HUES48 (cell line): ENCODE measurements at regions not wholly inside any gene's neighbourhood (a gene's known extent, or its start where the extent isn't known, plus 50 kb on each side); places are given as distances from the start of the nearest gene placed in this dataset.
A peak's percentile ranks its signal among the peaks of the same experiment; 100 is the strongest.

ENCODE experiments used
- H3K27ac ChIP-seq: one replicate; pipeline ENCODE4 v1.7.0; 2013; ENCODE audit warnings: low read depth, low read length, inconsistent platforms
- H3K27me3 ChIP-seq: 2 replicates; pipeline ENCODE4 v1.6.1; 2013; ENCODE audit warnings: mild to moderate bottlenecking, low read length; ENCODE audit not compliant: control insufficient read depth, insufficient read depth
- H3K36me3 ChIP-seq: 2 replicates; pipeline ENCODE4 v1.6.1; 2013; ENCODE audit warnings: low read length; ENCODE audit not compliant: control insufficient read depth, insufficient read depth
- H3K4me1 ChIP-seq: 2 replicates; pipeline ENCODE4 v1.6.1; 2013; ENCODE audit warnings: mild to moderate bottlenecking, low read length; ENCODE audit not compliant: control insufficient read depth, insufficient read depth
- H3K4me3 ChIP-seq: 2 replicates; pipeline ENCODE4 v1.5.1; 2013; ENCODE audit warnings: mild to moderate bottlenecking, low read depth, low read length
- H3K9ac ChIP-seq: 2 replicates; pipeline ENCODE4 v1.6.1; 2013; ENCODE audit warnings: mild to moderate bottlenecking, low read depth, low read length, moderate library complexity
- H3K9me3 ChIP-seq: 2 replicates; pipeline ENCODE4 v1.6.1; 2013; ENCODE audit warnings: low read length; ENCODE audit not compliant: control insufficient read depth, insufficient read depth

DNA sequence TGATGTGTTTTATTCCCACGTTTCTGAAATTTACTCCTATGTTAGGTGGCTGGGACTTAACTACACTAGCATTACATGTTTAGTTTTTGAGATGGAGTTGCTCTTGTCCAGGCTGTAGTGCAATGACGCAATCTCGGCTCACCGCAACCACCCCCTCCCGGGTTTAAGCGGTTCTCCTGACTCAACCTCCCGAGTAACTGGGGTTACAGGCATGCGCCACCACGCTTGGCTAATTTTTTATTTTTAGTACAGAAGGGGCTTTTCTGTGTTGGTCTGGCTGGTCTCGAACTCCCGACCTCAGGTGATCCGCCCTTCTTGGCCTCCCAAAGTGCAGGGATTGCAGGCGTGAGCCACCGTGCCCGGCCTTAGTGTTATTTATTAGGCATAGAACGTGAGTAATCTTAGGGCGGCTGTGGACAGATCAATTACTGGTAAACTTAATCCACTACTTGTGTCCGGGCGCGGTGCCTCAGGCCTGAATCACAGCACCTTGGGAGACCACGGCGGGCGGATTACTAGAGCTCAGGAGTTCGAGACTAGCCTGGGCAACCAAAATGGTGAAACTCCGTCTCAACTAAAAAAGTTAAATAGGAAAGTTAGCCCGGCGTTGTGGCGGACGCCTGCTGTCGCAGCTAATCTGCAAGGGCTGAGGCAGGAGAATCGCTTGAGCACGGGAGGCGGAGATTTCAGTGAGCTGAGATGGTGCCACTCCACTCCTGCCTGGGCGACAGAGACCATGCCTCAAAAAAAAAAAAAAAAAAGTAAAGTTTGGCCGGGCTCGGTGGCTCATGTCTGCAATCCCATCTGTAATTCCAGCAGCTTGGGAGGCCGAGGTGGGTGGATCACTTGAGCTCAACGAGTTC is 123.7 kb upstream of the BTN3A2 start:
- Histone ChIP-seq H3K4me3 (peak overlapping the region; percentile 75), H3K27ac (peak overlapping the region; percentile 94), H3K9ac (peak overlapping the region; percentile 93), H3K36me3 (no peaks in the 10 kb centered on the region), H3K4me1 (peaks cover 22% of the 10 kb centered on the region), H3K27me3 (no peaks in the 10 kb centered on the region), H3K9me3 (no peaks in the 10 kb centered on the region)

DNA sequence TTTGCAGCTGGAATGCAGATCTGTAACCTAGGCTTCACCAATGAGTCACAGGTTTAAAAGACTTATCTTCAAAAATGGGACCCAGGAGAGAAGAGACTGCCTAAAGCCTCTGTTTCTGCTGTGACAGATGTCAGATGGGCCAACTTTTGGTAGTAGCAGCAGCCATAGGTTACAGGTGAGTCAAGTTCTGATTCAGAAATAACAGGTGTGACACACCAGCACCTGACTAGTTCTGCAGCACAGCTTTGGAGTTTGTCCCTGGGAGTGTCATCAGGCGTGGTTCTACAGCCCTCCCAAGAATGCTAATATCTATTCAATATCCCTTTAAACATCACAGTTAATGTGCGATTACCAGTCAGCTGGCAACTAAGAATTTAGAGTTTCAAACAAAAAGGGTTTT is 121.9 kb upstream of the BTN3A2 start:
- Histone ChIP-seq H3K9me3 (no peaks in the 10 kb centered on the region), H3K4me3 (no peak overlapping the region), H3K4me1 (peaks cover 22% of the 10 kb centered on the region), H3K9ac (no peak overlapping the region), H3K27me3 (no peaks in the 10 kb centered on the region), H3K36me3 (no peaks in the 10 kb centered on the region), H3K27ac (peak overlapping the region; percentile 43)

DNA sequence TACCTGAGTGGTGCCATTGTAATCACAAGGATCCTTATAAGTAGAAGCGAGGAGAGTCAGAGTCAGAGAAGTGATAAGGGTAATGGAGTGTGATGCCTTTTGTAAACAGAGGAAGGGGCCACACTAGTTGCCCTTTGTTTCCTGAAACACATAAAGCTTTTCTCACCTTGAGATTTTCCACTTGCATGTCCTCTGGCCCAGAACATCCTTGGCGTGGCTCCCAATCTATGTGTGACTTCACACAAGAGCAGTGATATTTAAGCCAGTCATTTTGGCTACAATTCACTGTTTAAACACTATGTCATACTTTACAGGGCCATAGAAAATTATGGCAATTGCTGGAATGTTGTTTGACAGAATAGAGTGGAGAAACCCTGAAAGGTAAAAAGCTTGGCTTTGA is 121.2 kb upstream of the BTN3A2 start:
- Histone ChIP-seq H3K27me3 (no peaks in the 10 kb centered on the region), H3K4me1 (peaks cover 22% of the 10 kb centered on the region)

DNA sequence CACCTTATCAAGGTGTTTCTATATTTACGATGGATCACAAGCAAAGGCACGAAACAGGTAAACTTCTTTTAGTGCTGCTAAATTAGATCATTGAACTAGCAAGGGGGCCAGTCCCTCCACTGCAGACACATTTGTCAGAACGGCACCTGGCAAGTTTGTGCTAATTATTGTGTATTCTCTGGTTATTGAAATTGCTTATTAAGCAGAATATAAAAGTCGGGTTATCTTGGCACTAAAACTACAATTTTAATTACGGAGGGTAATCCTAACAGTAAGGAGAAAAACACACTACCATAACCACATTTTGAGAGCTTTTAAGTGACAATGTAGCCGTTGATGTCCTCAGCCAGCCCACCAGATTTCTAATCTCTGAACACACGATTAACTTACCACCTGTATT is 118.9 kb upstream of the BTN3A2 start:
- no peaks in the 10 kb centered on the region for H3K9me3 ChIP-seq
- no peaks in the 10 kb centered on the region for H3K27me3 ChIP-seq
- no peak overlapping the region for H3K27ac ChIP-seq
- no peak overlapping the region for H3K4me3 ChIP-seq
- H3K4me1 ChIP-seq = peaks cover 22% of the 10 kb centered on the region
- no peak overlapping the region for H3K9ac ChIP-seq
- H3K36me3 ChIP-seq = no peaks in the 10 kb centered on the region

More for the DNA sequence above, 121.2 kb upstream of the BTN3A2 start:
- H3K9ac ChIP-seq = peak overlapping the region; percentile 30; the same call in 1 of the 2 replicates
- no peaks in the 10 kb centered on the region for H3K36me3 ChIP-seq
- peak overlapping the region; percentile 41 for H3K27ac ChIP-seq
- no peaks in the 10 kb centered on the region for H3K9me3 ChIP-seq
- H3K4me3 ChIP-seq = no peak overlapping the region

DNA sequence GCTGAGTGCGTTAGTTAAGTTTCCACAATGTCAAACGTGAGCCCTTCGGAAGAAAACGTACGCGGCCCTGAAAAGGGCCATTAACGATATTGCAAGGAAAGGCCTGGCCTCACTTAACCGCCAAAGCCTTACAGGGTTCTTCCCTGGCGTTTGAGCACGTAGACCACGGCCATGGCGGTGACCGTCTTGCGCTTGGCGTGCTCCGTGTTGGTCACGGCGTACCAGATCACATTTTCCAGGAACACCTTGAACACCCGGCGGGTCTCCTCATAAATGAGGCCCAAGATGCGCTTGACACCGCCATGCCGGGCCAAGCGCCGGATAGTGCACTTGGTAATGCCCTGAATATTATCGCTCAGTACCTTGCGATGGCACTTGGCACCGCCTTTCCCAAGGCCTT is 118.4 kb upstream of the BTN3A2 start:
- Histone ChIP-seq H3K4me3 (no peak overlapping the region), H3K4me1 (peaks cover 22% of the 10 kb centered on the region), H3K27ac (no peak overlapping the region), H3K9me3 (no peaks in the 10 kb centered on the region), H3K27me3 (no peaks in the 10 kb centered on the region), H3K9ac (no peak overlapping the region), H3K36me3 (no peaks in the 10 kb centered on the region)

DNA sequence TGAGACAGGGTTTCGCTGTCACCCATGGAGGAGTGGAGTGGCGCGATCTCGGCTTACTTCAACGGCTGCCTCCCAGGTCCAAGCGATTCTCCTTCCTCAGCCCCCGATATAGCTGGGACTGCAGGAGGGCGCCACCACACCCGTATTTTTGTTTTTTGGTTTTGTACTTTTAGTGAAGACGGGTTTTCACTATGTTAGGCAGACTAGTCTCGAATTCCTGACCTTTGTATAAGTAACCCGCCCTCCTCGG is 115.4 kb upstream of the BTN3A2 start:
- Histone ChIP-seq H3K4me3 (peak overlapping the region; percentile 78), H3K27me3 (no peaks in the 10 kb centered on the region), H3K27ac (peak overlapping the region; percentile 95), H3K36me3 (no peaks in the 10 kb centered on the region), H3K4me1 (no peaks in the 10 kb centered on the region; the same call in 1 of the 2 replicates), H3K9me3 (no peaks in the 10 kb centered on the region), H3K9ac (peak overlapping the region; percentile 96)

DNA sequence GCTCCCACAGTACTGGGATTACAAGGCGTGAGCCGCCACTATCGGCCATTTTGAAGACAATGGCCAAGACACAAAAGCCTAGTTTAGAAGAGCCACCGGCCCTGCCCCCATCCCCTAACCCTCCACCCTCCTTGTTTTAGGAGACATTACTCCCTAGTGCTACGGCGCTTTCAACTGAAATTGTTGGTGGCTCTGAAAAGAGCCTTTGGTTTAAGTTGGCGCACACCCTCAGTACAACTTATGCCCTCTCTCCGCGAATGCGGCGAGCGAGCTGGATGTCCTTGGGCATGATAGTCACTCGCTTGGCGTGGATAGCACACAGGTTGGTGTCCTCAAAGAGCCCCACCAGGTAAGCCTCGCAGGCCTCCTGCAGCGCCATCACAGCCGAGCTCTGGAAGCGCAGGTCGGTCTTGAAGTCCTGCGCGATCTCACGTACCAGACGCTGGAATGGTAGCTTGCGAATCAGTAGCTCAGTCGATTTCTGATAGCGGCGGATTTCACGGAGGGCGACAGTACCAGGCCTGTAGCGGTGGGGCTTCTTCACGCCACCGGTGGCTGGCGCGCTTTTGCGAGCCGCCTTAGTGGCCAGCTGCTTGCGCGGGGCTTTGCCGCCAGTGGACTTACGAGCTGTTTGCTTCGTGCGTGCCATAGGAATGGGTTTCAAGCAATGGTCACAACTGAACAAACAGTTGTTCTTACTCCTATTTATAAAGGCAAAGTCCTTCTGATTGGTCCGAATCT is 114.9 kb upstream of the BTN3A2 start:
- no peaks in the 10 kb centered on the region for H3K9me3 ChIP-seq
- peak overlapping the region; percentile 95 for H3K27ac ChIP-seq
- H3K27me3 ChIP-seq = no peaks in the 10 kb centered on the region
- peak overlapping the region; percentile 78 for H3K4me3 ChIP-seq
- H3K9ac ChIP-seq = peak overlapping the region; percentile 96
- H3K36me3 ChIP-seq = no peaks in the 10 kb centered on the region
- no peaks in the 10 kb centered on the region for H3K4me1 ChIP-seq

DNA sequence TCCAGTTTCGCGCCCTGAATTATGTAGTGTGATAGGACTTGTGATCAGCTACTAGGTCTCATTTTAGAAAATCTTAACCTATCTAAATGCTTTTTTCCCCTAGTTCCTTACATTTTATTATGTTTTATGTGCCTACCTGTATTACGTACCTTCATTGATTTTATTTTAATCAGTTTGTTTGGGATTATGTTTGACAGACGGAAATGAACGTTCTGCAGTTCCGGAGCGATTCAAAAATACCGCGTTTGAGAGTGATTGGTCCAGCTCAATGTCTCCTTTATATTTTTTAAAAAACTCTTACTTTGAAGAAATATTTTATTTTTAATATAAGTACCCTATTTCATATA is 114.3 kb upstream of the BTN3A2 start:
- H3K27ac ChIP-seq = peak overlapping the region; percentile 95
- no peaks in the 10 kb centered on the region for H3K4me1 ChIP-seq
- no peaks in the 10 kb centered on the region for H3K36me3 ChIP-seq
- no peaks in the 10 kb centered on the region for H3K27me3 ChIP-seq
- peak overlapping the region; percentile 78 for H3K4me3 ChIP-seq
- H3K9ac ChIP-seq = peak overlapping the region; percentile 96
- no peaks in the 10 kb centered on the region for H3K9me3 ChIP-seq

DNA sequence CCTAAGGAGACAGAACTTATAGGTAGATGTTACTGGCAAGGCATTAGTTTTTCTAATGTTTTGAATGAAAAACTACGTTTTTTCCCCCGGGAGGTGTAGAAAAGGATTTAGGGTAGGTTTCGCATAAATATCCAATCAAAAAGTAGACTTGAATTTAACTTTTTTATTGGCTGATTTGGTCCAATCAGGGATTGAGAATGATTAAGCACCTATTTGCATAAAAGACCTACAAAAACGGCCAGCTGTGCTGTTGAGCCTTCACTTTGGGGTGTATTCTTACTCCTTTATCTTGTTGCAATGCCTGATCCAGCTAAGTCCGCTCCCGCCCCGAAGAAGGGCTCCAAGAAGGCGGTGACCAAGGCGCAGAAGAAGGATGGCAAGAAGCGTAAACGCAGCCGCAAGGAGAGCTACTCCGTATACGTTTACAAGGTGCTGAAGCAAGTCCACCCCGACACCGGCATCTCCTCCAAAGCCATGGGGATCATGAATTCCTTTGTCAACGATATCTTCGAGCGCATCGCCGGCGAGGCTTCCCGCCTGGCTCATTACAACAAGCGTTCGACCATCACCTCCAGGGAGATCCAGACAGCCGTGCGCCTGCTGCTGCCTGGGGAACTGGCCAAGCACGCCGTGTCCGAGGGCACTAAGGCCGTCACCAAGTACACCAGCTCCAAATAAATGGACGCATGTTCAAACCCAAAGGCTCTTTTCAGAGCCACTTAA is 113.5 kb upstream of the BTN3A2 start:
- Histone ChIP-seq H3K9ac (peak overlapping the region; percentile 96), H3K27ac (peak overlapping the region; percentile 95), H3K4me3 (peak overlapping the region; percentile 78), H3K4me1 (no peaks in the 10 kb centered on the region), H3K9me3 (no peaks in the 10 kb centered on the region), H3K36me3 (no peaks in the 10 kb centered on the region), H3K27me3 (no peaks in the 10 kb centered on the region)

DNA sequence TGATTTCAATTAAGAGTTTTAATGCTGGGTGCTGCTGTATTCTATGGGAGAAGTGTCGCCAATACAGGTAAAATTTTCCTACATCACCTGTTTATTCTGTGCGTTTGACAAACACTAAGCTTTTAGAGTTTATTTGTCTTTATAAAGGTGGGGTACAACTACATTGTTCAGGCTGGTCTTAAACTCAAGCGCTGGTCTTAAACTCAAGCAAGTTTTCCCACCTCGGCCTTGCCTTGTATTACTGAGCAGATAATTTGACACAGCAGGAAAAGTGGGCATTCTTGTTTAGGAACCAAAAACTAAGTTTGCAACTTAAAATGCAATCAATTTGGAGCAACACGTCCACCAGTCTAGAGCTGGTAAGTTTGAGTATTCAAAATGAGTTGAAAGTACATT is 112.9 kb upstream of the BTN3A2 start:
- peak overlapping the region; percentile 95 for H3K27ac ChIP-seq
- H3K36me3 ChIP-seq = no peaks in the 10 kb centered on the region
- H3K27me3 ChIP-seq = no peaks in the 10 kb centered on the region
- no peaks in the 10 kb centered on the region for H3K9me3 ChIP-seq
- H3K4me1 ChIP-seq = no peaks in the 10 kb centered on the region
- peak overlapping the region; percentile 78 for H3K4me3 ChIP-seq
- peak overlapping the region; percentile 96 for H3K9ac ChIP-seq

DNA sequence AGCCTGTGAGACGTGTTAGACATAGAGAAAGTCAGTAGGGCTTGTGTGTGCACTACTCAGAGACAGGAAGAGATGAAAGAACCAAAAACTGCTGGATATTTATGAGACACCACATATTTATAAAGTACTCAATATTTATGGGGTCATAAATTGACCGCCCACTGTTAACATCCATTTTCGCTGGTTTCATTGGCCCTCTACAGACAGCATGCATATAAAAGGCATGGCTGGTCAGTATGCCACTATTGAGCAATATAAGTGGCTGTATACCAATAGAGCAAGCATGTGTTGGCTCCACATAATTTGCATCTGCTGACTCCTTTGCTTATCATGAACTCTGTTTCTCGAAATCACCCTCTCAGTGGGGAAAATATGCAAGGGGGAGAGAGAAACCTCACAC is 110.3 kb upstream of the BTN3A2 start:
- no peak overlapping the region for H3K9ac ChIP-seq
- no peaks in the 10 kb centered on the region for H3K9me3 ChIP-seq
- peaks cover 11% of the 10 kb centered on the region; the same call in 1 of the 2 replicates for H3K4me1 ChIP-seq
- no peaks in the 10 kb centered on the region for H3K36me3 ChIP-seq
- no peak overlapping the region for H3K27ac ChIP-seq
- no peaks in the 10 kb centered on the region for H3K27me3 ChIP-seq
- no peak overlapping the region for H3K4me3 ChIP-seq
